ENCODE measurements at regions not wholly inside any gene's neighbourhood (a gene's known extent, or its start where the extent isn't known, plus 50 kb on each side); places are given as distances from the start of the nearest gene placed in this dataset.
"Not testable (repeated sequence)": the region's sequence is repeated elsewhere in the genome, so short reads cannot be mapped to it uniquely, and the experiment has no call there.

GRCh38 chrX:27307546-27307945, 155.6 kb downstream of the PPP4R3C start:
- Mint-ChIP-seq H3K9me3 (ENCODE audit: insufficient read depth) (no peaks in the 10 kb centered on the region), H3K4me1 (no peaks in the 10 kb centered on the region), H3K27ac (no peak overlapping the region), H3K27me3 (no peaks in the 10 kb centered on the region), H3K4me3 (no peak overlapping the region)
- Histone ChIP-seq H3K27me3 (replicated peaks in 1 of 4; ENCODE audit: control extremely low read depth in 1 of 4, control insufficient read depth in 3 of 4, insufficient read depth in 4 of 4, low read length in 3 of 4) (no peaks in the 10 kb centered on the region), H4K20me1 (ENCODE audit: control insufficient read depth, insufficient read depth, low read length, poor library complexity, severe bottlenecking) (no peaks in the 10 kb centered on the region), H3K9ac (ENCODE audit: low read length) (no peak overlapping the region), H2AFZ (ENCODE audit: insufficient read depth, low read depth, low read length, poor library complexity, severe bottlenecking) (no peak overlapping the region), H3K4me1 (ENCODE audit: control insufficient read depth in 2 of 2, insufficient read depth in 2 of 2, low read length in 2 of 2) (no peaks in the 10 kb centered on the region), H3K79me2 (ENCODE audit: control insufficient read depth, insufficient read depth, low read length) (no peaks in the 10 kb centered on the region), H3K4me3 (ENCODE audit: control extremely low read depth in 1 of 5, extremely low read depth in 1 of 5, insufficient read depth in 1 of 5, low read depth in 2 of 5, low read length in 4 of 5) (no peak overlapping the region), H3K4me2 (replicated peaks; ENCODE audit: low read depth, low read length, poor library complexity, severe bottlenecking) (no peak overlapping the region), H3K36me3 (replicated peaks in 1 of 2; ENCODE audit: control extremely low read depth in 1 of 2, control insufficient read depth in 1 of 2, extremely low read depth in 1 of 2, insufficient read depth in 2 of 2, low read length in 1 of 2) (no peaks in the 10 kb centered on the region), H3K27ac (ENCODE audit: low read length in 2 of 2) (no peak overlapping the region), H3K9me3 (ENCODE audit: control extremely low read depth in 1 of 3, control insufficient read depth in 2 of 3, insufficient read depth in 1 of 3, low read length in 2 of 3) (no peaks in the 10 kb centered on the region)
- intact Hi-C loops (cut with micrococcal nuclease): no loop called here
- no CpG with 5 or more reads among the region's 1 CpG for WGBS (ENCODE audit: insufficient coverage)
- ChIA-PET POLR2A (no interaction called here), CTCF (no interaction called here)
- TF ChIP-seq EZH2 (IDR thresholded peaks at IDR 0.05; ENCODE audit: borderline replicate concordance, insufficient read depth, low read depth, low read length, poor library complexity, severe bottlenecking): no peak
- TF ChIP-seq, protein P1, sequence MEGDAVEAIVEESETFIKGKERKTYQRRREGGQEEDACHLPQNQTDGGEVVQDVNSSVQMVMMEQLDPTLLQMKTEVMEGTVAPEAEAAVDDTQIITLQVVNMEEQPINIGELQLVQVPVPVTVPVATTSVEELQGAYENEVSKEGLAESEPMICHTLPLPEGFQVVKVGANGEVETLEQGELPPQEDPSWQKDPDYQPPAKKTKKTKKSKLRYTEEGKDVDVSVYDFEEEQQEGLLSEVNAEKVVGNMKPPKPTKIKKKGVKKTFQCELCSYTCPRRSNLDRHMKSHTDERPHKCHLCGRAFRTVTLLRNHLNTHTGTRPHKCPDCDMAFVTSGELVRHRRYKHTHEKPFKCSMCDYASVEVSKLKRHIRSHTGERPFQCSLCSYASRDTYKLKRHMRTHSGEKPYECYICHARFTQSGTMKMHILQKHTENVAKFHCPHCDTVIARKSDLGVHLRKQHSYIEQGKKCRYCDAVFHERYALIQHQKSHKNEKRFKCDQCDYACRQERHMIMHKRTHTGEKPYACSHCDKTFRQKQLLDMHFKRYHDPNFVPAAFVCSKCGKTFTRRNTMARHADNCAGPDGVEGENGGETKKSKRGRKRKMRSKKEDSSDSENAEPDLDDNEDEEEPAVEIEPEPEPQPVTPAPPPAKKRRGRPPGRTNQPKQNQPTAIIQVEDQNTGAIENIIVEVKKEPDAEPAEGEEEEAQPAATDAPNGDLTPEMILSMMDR (IDR thresholded peaks at IDR 0.05): no peak
- DNase-seq: no peak
- no peak for ATAC-seq (ENCODE audit: low read depth)

DNA sequence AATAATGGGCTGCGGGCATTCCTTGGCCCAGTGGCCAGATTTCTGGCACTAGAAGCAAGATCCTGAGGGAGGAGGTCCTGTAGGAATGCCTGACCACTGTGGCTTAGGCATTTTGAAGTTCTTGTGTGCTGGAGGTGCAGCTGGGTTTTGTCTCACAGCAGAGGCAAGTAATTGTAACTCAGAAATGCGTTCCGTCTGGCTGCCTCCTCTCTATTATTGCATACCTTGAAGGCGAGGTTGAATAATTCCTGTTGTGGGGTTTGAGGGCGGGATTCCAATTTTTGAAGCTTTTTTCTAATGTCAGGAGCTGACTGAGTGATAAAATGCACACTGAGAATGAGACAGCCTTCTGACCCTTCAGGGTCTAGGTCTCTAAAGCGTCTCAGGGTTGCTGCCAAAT, 170.6 kb downstream of the PPP4R3C start:
- CTCF ChIA-PET; H3K4me1 ChIP-seq (ENCODE audit: control insufficient read depth in 2 of 2, insufficient read depth in 2 of 2, low read length in 2 of 2); POLR2A ChIA-PET; H3K27me3 ChIP-seq (replicated peaks in 1 of 4; ENCODE audit: control extremely low read depth in 1 of 4, control insufficient read depth in 3 of 4, insufficient read depth in 4 of 4, low read length in 3 of 4); H3K27me3 Mint-ChIP-seq; H3K27ac Mint-ChIP-seq; H3K27ac ChIP-seq (ENCODE audit: low read length in 2 of 2); H3K4me3 ChIP-seq (ENCODE audit: control extremely low read depth in 1 of 5, extremely low read depth in 1 of 5, insufficient read depth in 1 of 5, low read depth in 2 of 5, low read length in 4 of 5); ATAC-seq (ENCODE audit: low read depth); H3K4me2 ChIP-seq (replicated peaks; ENCODE audit: low read depth, low read length, poor library complexity, severe bottlenecking); H3K9ac ChIP-seq (ENCODE audit: low read length); intact Hi-C loops (cut with micrococcal nuclease); H3K4me1 Mint-ChIP-seq; H3K36me3 ChIP-seq (replicated peaks in 1 of 2; ENCODE audit: control extremely low read depth in 1 of 2, control insufficient read depth in 1 of 2, extremely low read depth in 1 of 2, insufficient read depth in 2 of 2, low read length in 1 of 2); H4K20me1 ChIP-seq (ENCODE audit: control insufficient read depth, insufficient read depth, low read length, poor library complexity, severe bottlenecking); H3K9me3 Mint-ChIP-seq (ENCODE audit: insufficient read depth); DNase-seq; H3K4me3 Mint-ChIP-seq; H3K9me3 ChIP-seq (ENCODE audit: control extremely low read depth in 1 of 3, control insufficient read depth in 2 of 3, insufficient read depth in 1 of 3, low read length in 2 of 3); H3K79me2 ChIP-seq (ENCODE audit: control insufficient read depth, insufficient read depth, low read length); H2AFZ ChIP-seq (ENCODE audit: insufficient read depth, low read depth, low read length, poor library complexity, severe bottlenecking): not testable (repeated sequence)
- WGBS (ENCODE audit: insufficient coverage): 0% methylated on average over 1 of the region's 6 CpGs
